G401.6 (cell line): ENCODE measurements at regions not wholly inside any gene's neighbourhood (a gene's known extent, or its start where the extent isn't known, plus 50 kb on each side); places are given as distances from the start of the nearest gene placed in this dataset.
"Not testable (repeated sequence)": the region's sequence is repeated elsewhere in the genome, so short reads cannot be mapped to it uniquely, and the experiment has no call there.

Source experiments
- FAIRE-seq: peaks from 2 replicates; lab custom pipeline; 2012; peaks lifted over from hg19 to GRCh38; lab: Jason Lieb, UNC

GRCh38 chr19:30696514-30696913 is 324.3 kb downstream of the ZNF536 start:
- FAIRE-seq: no peak

- no peak for FAIRE-seq
Measured at GRCh38 chr19:30695171-30695875, 323.1 kb downstream of the ZNF536 start.

GRCh38 chr19:30694156-30694755 is 322.1 kb downstream of the ZNF536 start:
- no peak for FAIRE-seq

- no peak for FAIRE-seq
Measured at GRCh38 chr19:30692879-30693503, 320.8 kb downstream of the ZNF536 start.

GRCh38 chr19:30692181-30692811 is 320.1 kb downstream of the ZNF536 start:
- FAIRE-seq: no peak

GRCh38 chr19:30691819-30692166 is 319.6 kb downstream of the ZNF536 start:
- no peak for FAIRE-seq

GRCh38 chr19:30690935-30691818 is 319.0 kb downstream of the ZNF536 start:
- FAIRE-seq: no peak

- no peak for FAIRE-seq
Measured at GRCh38 chr19:30690525-30690924, 318.3 kb downstream of the ZNF536 start.

- no peak for FAIRE-seq
Measured at GRCh38 chr19:30689474-30689873, 317.3 kb downstream of the ZNF536 start.

GRCh38 chr19:30688696-30689095 is 316.5 kb downstream of the ZNF536 start:
- FAIRE-seq: no peak

- no peak for FAIRE-seq
Measured at GRCh38 chr19:30686826-30687566, 314.8 kb downstream of the ZNF536 start.

- no peak for FAIRE-seq
Measured at GRCh38 chr19:30686176-30686820, 314.1 kb downstream of the ZNF536 start.

- no peak for FAIRE-seq
Measured at GRCh38 chr19:30685426-30686000, 313.3 kb downstream of the ZNF536 start.

- no peak for FAIRE-seq
Measured at GRCh38 chr19:30684613-30685012, 312.4 kb downstream of the ZNF536 start.

- peak; percentile 78 for FAIRE-seq
Measured at GRCh38 chr19:30682999-30683536, 310.9 kb downstream of the ZNF536 start.

- no peak for FAIRE-seq
Measured at GRCh38 chr19:30682146-30682998, 310.2 kb downstream of the ZNF536 start.

GRCh38 chr19:30681162-30682100 is 309.2 kb downstream of the ZNF536 start:
- no peak for FAIRE-seq

- FAIRE-seq: not testable (repeated sequence)
Measured at GRCh38 chr19:30680399-30680798, 308.2 kb downstream of the ZNF536 start.
